NCI-H187 treated with DMSO at 0.1 percent for 48 hours (cell line): ENCODE measurements at regions not wholly inside any gene's neighbourhood (a gene's known extent, or its start where the extent isn't known, plus 50 kb on each side); places are given as distances from the start of the nearest gene placed in this dataset.

Experiments used
- DNase-seq: peaks from one replicate; lab custom pipeline; 2025; lab: John Stamatoyannopoulos, UW

- DNase-seq: no peak
Observed at GRCh38 chr21:41689289-41689583, 77.6 kb downstream of the RIPK4 start.

DNA sequence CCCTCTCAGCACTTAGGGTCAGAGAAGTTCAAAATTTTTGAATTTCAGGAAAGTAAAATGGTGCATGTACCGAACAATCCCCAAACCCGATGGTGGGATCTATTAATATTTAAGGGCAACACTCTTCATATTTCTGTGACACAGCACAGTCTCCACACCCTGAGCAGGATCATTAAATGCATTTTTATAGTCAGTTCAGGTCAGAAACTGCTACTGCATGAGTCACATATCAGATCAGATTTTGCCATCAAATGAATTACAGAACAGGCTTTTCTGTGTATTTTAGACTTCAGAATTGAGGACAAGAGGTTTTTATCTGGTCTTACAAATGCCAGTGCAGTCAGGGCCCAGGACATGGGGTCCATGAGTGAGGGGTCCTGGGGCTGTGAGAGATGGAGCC lies 79.2 kb downstream of the RIPK4 start:
- no peak for DNase-seq

DNA sequence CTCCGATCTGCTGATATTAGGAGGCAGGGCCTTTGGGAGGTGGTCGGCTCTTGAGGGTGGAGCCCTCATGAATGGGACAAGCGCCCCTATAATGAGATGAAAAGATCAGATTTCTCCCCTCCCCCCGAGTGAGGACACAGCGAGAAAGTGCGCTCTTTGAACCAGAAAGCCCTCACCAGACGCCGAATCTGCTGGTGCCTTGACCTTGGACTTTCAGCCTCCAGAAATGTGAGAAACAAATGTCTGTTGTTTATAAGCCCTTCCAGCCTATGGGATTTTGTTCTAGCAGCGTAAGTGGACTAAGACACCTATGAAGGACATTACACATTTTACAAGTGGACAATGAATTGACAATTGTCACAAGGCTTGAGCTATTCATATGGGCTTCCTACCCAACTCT lies 80.2 kb downstream of the RIPK4 start:
- no peak for DNase-seq

DNA sequence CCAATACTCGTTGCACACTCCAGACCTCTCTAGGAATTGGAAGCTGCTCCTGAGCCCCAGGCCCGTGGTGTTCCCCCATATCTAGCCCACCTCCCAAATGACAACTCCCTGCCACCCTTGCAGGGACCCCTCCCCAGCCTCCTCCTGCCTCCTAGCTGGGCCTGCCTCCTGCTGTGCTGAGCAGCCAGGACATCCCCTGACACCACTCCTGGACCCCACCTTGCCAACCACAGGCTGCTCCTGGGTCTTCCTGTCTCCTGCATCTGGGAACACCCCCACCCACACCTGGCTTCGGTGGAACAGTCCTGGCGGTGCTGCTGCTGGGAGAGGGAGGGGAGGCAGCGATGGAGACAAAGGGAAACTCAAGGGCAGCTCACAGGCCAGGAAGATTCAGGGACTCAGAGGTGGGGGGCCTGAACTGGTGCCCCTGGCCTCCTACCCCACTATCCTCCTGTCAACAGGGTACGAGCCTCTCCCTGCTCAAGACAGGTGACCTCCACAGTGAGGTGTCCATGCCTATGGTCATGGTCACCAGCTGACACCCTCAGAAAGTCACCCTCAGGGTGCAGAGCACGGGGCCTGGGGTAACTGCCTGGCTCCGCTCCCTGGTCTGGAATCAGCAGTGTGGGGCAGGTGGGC lies 81.2 kb downstream of the RIPK4 start:
- no peak for DNase-seq

DNA sequence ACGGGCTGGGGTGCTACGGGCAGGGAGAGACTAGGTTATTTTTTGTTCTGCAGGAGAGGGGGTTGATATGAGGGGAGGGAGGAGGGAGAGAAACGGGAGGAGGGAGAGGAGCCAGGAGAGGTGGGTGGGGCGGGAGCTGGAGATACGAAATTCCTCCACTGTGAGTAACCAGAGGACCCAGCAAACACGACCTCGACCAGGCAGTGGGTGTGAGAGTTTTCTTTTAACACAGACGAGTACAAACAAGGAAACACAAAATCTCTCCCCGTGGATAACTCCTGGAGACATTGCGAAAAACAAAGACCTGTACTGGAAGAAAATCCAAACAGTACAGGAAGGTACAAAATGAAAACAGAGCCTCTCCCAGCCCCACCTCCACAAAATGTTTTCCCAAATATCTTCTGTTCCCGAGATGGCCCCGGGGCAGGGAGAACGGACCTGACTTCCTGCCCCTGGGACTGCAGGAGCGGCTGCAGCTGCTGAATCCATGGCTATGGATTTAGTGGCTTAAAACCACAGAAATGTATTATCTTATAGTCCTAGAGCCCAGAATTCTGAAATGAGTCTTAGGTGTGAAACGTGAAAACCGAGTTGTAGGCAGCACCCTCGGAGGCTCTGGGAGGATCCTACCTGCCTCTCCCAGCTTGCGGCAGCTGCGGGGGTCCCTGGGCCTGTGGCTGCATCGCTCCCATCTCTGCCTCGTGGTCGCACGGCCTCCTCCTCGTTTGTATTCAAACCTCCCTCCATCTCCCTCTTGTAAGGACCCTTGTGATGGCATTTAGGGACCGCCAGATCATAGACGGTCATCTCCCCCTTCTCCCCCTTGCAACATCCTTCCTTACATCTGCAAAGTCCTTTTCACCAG lies 82.2 kb downstream of the RIPK4 start:
- DNase-seq: no peak

DNA sequence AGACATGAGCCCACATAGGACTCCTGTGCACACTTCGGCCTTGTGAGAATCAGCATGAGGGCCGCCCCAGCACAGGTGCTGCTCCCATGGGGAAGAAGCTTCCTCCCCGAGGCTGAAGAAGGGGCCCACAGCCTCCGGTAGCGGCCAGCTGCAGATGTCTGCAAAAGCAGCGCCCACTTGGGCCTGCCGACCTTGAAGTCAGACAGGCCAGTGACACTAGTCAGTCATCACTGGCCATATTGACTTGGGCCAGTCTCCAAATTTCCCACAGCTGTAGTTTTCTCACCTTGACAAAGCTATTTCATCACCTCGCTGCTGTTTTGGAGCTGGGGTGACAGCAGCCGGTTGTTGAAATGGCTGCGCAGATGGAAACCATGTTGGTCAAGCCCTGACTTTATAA lies 83.0 kb downstream of the RIPK4 start:
- DNase-seq: no peak

DNA sequence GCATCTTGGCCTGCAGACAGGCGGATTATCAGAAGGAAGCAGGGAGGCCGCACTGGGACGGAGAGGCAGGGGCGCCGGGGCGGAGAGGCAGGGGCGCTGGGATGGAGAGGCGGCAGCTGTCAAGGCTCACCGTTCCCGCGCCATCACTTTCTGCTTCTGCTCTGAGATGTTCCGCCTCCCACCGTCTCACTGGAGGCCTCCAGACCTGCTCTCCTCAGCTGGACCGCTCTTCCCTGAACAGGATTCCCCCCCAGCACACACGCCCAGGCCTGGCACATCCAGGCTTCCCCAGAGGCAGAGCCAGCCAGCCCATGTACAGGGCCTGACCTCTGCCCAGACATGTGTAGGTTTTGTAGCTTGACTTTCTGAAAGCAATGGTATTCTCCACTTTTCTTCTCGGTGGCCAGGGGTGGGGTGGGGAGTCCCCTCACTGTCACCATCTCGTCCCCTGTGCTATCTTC lies 84.1 kb downstream of the RIPK4 start:
- no peak for DNase-seq

DNA sequence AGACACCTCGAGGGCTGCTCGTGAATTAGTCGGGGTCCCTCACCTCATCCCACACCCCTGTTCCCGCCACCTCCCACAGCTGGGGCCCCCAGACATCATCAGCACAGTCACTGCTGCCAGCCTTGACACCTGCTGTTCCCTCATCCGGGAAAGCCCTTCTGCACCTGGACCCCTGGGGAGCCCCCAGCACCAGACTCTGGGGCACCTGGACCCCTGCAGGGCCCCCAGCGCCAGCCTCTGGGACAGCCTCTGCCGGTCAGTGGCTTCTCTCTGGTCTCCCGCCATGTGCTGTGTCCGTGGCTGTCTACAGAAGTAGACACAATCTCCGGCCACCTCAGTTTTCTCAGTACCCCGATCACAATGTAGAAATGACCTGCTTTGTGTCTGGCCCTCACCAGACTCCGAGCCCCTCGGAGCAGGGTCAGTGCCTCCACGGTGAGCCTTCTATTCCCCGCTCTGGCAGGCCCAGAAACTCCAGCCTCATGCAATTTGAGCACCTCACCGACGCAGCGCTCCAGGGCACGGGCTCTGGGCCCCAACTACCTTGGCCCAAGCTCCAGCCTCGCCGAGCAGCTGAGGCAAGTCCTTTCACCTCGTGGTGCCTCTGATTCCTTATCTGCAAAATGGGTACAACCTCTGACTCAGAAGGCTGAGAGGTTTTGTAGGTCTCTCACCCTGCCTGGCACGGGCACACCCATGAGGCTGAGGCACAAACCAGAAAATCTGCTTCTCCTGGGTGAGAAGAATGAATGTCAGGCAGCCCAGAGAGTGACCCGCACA lies 84.7 kb downstream of the RIPK4 start:
- no peak for DNase-seq

GRCh38 chr21:41681348-41681801 lies 85.5 kb downstream of the RIPK4 start:
- no peak for DNase-seq

GRCh38 chr21:41680444-41681347 lies 86.2 kb downstream of the RIPK4 start:
- no peak for DNase-seq

GRCh38 chr21:41678924-41679318 lies 87.9 kb downstream of the RIPK4 start:
- DNase-seq: peak; percentile 66

DNA sequence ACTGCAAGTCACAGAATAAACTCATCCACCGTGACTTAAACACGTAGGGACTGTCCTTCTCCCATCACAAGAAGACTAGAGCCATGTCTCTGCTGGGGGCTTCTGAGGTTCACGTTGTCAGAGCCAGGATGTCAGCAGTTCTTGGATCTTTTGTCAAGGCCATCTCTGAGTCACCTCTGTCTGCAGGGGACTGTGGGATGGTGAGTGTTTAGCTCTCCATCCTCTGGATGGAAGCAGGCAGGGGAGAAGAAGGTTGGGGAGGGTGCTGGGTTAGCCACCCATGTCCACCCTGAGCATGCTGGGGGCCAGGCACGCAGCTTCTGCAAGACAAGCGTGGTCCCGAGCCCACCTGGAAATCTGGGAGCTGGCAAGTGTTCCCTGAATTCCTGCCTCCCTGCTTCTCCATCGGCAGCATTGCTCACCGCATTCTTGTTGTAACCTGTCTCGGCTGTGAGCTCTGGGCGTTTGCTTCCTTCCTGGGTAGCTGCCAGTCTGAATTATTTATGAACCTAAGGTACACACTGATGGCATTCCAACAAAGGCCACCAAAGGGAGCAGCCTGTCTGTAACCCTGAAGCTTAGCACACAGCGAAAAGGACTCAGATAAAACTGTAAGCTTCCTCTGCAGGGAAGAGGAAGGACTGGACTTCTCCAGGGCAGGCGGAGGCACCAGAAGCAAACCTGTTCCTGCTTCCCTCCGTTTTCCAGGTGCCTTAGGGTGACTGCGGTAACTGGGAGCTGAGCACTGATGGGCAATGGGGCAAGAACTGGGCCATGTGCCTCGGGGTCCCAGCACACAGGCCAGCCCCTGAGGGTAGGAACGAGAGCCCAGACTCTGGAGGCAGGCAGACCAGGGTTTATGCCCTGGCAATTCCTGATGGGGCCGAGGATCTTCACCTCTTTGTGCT lies 88.6 kb downstream of the RIPK4 start:
- peak; percentile 14 for DNase-seq

DNA sequence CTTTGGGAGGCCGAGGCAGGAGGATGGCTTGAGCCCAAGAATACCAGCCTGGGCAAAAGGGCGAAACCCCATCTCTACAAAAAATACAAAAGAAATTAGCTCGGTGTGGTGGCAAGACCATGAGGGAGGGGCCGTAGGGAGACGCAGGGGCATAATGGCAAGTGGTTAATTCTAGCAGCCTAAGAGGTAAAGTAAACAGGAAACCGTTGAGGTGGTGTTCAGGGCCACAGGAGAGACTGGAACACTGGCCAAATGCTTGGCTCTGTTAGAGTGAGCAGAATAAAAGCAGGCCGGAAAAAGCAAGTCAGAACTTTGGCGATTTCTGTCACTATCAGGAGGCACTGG lies 89.2 kb downstream of the RIPK4 start:
- no peak for DNase-seq

DNA sequence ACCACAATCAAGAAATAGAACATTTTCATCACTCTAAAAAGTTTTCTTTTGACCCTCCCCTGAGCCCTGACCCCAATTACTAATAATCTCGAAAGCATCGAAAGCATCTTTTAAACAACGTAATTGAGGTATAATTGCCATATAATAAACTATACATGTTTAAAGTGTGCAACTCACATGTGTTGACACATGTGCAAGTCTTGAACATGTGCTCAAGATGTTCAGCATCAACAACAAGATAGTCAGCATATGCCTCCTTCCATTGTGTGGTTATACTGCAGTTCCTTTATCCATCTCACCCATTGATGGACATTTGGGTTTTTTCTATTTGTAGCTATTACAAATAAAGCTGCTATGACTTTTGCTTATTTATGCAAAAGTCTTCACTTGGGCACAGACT lies 90.7 kb downstream of the RIPK4 start:
- DNase-seq: no peak

- DNase-seq: no peak
Observed at GRCh38 chr21:41675574-41675973, 91.3 kb downstream of the RIPK4 start.

GRCh38 chr21:41674402-41674801 lies 92.5 kb downstream of the RIPK4 start:
- DNase-seq: no peak

GRCh38 chr21:41673596-41674335 lies 93.1 kb downstream of the RIPK4 start:
- no peak for DNase-seq

DNA sequence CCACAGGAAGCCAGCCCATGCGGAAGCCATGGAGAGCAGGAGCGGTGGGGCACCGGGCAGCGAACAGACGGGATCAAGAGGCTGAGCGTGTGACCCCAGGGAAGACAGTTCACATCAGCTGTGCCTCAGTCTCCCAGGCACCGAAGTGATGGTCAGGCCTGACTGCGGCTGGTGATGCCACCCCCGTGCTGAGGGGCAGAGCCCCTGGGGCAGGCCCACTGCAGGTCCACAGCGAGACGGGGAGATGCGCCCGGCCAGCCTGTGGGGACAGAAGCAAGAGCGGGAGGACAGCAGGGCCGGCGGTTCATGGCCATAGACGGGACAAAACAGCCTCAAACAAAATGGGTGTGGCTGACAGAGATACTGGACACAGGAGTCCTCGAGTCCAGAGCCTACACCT lies 93.8 kb downstream of the RIPK4 start:
- DNase-seq: no peak

DNA sequence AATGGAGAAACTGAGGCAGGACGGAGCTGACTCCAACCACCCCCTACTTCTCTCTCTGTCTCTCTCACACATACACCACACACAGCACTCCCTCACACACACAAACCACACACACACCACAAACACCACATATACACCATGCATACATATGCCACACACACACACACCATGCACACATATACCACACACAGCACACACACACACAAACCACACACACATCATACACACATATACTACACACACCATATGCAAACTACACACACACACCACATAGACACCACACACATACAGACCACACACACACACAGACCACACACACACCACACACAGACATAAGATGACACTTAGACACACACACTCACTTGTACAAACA lies 94.3 kb downstream of the RIPK4 start:
- no peak for DNase-seq

GRCh38 chr21:41671859-41672542 lies 94.9 kb downstream of the RIPK4 start:
- no peak for DNase-seq
